ENCODE measurements at regions not wholly inside any gene's neighbourhood (a gene's known extent, or its start where the extent isn't known, plus 50 kb on each side); places are given as distances from the start of the nearest gene placed in this dataset.

DNA sequence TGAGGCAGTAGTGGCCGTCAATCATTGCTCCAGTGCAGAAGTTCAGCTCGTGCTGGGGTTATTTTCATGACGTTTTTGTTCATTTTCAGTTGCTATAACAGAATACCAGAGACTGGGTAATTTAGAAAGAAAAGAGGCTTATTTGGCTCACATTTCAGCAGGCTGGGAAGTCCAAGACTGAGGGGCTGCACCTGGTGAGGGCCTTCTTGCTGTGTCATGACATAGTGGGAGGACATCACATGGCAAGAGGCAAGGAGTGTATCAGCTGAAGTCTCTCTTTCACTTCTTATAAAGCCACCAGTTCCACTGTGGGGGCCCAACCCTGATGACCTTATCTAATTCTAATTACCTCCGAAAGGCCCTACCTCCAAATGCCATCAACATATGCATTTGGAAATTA lies 58.0 kb upstream of the DPP10 start:
- CTCF ChIA-PET (ENCODE audit: low intra/inter-chr PET ratio, low total read pairs): no interaction called here

DNA sequence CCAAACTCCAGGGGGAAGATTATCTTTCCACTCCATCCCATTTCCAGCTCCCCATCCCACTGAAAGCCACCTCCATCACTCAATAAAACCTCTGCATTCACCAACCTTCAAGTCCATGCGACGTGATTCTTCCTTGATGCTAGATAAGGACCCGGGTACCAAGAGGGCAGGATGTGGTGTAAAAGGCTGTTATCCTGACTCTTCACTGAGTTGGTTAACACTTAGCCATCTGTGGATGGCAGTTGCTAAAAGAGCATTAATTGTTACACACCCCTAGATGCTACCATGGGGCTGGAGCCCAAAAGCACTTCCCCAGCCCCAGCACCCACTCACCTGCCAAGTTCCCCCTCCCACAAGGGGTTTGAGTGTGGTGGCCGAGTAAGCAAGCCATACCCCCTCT lies 53.4 kb upstream of the DPP10 start:
- no peaks in the 10 kb centered on the region for H3K9me3 ChIP-seq (ENCODE audit: low read length)
- H3K9ac ChIP-seq (ENCODE audit: insufficient read depth, low read depth, low read length): no peak overlapping the region
- ChIA-PET POLR2A (no interaction called here), CTCF (ENCODE audit: low intra/inter-chr PET ratio, low total read pairs) (no interaction called here)
- no peaks in the 10 kb centered on the region for H4K20me1 ChIP-seq (ENCODE audit: insufficient read depth, low read length)
- H3K4me2 ChIP-seq (ENCODE audit: low read depth, low read length): no peak overlapping the region
- DNase-seq (ENCODE audit: low spot score) (no peak), ATAC-seq (no peak), FAIRE-seq (no peak)
- no TSS peak for BruUV-seq (replicated peaks)
- H3K27me3 ChIP-seq (ENCODE audit: control insufficient read depth in 1 of 2, insufficient read depth in 2 of 2, low read length in 2 of 2): no peaks in the 10 kb centered on the region
- H3K79me2 ChIP-seq (ENCODE audit: insufficient read depth, low read length): no peaks in the 10 kb centered on the region
- 30% methylated on average over 4 of the region's 4 CpGs for WGBS (ENCODE audit: low lambda C conversion rate)
- H3K27ac ChIP-seq (ENCODE audit: extremely low read length, insufficient read depth, low read length): no peak overlapping the region
- no peak overlapping the region for H3K4me3 ChIP-seq (replicated peaks in 1 of 3; ENCODE audit: insufficient read depth in 1 of 3, low read depth in 2 of 3, low read length in 3 of 3)
- no peaks in the 10 kb centered on the region for H3K4me1 ChIP-seq (ENCODE audit: insufficient read depth, low read length)
- in situ Hi-C loops (cut with HindIII; ENCODE audit: extremely low pct_ligation_motif_present, low pct_unique_long_range_greater_than_20kb): no loop called here
- intact Hi-C loops (cut with micrococcal nuclease; ENCODE audit: unreplicated experiment): no loop called here
- TF ChIP-seq, protein P1, sequence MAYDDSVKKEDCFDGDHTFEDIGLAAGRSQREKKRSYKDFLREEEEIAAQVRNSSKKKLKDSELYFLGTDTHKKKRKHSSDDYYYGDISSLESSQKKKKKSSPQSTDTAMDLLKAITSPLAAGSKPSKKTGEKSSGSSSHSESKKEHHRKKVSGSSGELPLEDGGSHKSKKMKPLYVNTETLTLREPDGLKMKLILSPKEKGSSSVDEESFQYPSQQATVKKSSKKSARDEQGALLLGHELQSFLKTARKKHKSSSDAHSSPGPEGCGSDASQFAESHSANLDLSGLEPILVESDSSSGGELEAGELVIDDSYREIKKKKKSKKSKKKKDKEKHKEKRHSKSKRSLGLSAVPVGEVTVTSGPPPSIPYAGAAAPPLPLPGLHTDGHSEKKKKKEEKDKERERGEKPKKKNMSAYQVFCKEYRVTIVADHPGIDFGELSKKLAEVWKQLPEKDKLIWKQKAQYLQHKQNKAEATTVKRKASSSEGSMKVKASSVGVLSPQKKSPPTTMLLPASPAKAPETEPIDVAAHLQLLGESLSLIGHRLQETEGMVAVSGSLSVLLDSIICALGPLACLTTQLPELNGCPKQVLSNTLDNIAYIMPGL (CRISPR knock-in tag; IDR thresholded peaks at IDR 0.05; ENCODE audit: borderline replicate concordance in 1 of 2, low read depth in 1 of 2): no peak
- TF ChIP-seq TRAFD1 (CRISPR knock-in tag; IDR thresholded peaks at IDR 0.05; ENCODE audit: borderline replicate concordance) (no peak), ZNF225 (CRISPR knock-in tag; IDR thresholded peaks at IDR 0.05) (no peak), HOXD1 (CRISPR knock-in tag; IDR thresholded peaks at IDR 0.05) (no peak), ADNP (CRISPR knock-in tag; IDR thresholded peaks at IDR 0.05) (no peak), CHD4 (IDR thresholded peaks at IDR 0.05; ENCODE audit: borderline replicate concordance, low read length) (no peak), ZNF207 (IDR thresholded peaks at IDR 0.05; ENCODE audit: borderline replicate concordance) (no peak), CAMTA2 (CRISPR knock-in tag; IDR thresholded peaks at IDR 0.05; ENCODE audit: borderline replicate concordance) (no peak)
- TF ChIP-seq, protein P2, sequence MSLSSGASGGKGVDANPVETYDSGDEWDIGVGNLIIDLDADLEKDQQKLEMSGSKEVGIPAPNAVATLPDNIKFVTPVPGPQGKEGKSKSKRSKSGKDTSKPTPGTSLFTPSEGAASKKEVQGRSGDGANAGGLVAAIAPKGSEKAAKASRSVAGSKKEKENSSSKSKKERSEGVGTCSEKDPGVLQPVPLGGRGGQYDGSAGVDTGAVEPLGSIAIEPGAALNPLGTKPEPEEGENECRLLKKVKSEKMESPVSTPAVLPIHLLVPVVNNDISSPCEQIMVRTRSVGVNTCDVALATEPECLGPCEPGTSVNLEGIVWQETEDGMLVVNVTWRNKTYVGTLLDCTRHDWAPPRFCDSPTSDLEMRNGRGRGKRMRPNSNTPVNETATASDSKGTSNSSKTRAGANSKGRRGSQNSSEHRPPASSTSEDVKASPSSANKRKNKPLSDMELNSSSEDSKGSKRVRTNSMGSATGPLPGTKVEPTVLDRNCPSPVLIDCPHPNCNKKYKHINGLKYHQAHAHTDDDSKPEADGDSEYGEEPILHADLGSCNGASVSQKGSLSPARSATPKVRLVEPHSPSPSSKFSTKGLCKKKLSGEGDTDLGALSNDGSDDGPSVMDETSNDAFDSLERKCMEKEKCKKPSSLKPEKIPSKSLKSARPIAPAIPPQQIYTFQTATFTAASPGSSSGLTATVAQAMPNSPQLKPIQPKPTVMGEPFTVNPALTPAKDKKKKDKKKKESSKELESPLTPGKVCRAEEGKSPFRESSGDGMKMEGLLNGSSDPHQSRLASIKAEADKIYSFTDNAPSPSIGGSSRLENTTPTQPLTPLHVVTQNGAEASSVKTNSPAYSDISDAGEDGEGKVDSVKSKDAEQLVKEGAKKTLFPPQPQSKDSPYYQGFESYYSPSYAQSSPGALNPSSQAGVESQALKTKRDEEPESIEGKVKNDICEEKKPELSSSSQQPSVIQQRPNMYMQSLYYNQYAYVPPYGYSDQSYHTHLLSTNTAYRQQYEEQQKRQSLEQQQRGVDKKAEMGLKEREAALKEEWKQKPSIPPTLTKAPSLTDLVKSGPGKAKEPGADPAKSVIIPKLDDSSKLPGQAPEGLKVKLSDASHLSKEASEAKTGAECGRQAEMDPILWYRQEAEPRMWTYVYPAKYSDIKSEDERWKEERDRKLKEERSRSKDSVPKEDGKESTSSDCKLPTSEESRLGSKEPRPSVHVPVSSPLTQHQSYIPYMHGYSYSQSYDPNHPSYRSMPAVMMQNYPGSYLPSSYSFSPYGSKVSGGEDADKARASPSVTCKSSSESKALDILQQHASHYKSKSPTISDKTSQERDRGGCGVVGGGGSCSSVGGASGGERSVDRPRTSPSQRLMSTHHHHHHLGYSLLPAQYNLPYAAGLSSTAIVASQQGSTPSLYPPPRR (CRISPR knock-in tag; IDR thresholded peaks at IDR 0.05; ENCODE audit: borderline replicate concordance): no peak
- H2AFZ ChIP-seq (ENCODE audit: low read length): no peak overlapping the region
- no peaks in the 10 kb centered on the region for H3K36me3 ChIP-seq (replicated peaks in 1 of 2; ENCODE audit: control insufficient read depth in 1 of 2, insufficient read depth in 2 of 2, low read length in 2 of 2)

More for the DNA sequence above, 58.0 kb upstream of the DPP10 start:
- no TSS peak for BruUV-seq (replicated peaks)
- no peak for ATAC-seq
- 4% methylated on average over 4 of the region's 4 CpGs for WGBS (ENCODE audit: low lambda C conversion rate)
- no peak for TF ChIP-seq POLR2AphosphoS2 (IDR thresholded peaks at IDR 0.05; ENCODE audit: low read depth, low read length)
- intact Hi-C loops (cut with micrococcal nuclease; ENCODE audit: unreplicated experiment): no loop called here
- H3K27ac ChIP-seq (ENCODE audit: extremely low read length, insufficient read depth, low read length): no peak overlapping the region
- H3K79me2 ChIP-seq (ENCODE audit: insufficient read depth, low read length): no peaks in the 10 kb centered on the region
- DNase-seq (ENCODE audit: low spot score): no peak
- POLR2A ChIA-PET: no interaction called here
- no peak overlapping the region for H2AFZ ChIP-seq (ENCODE audit: low read length)
- H3K4me3 ChIP-seq (replicated peaks in 1 of 3; ENCODE audit: insufficient read depth in 1 of 3, low read depth in 2 of 3, low read length in 3 of 3): no peak overlapping the region
- no peaks in the 10 kb centered on the region for H3K9me3 ChIP-seq (ENCODE audit: low read length)
- H4K20me1 ChIP-seq (ENCODE audit: insufficient read depth, low read length): no peaks in the 10 kb centered on the region
- H3K4me2 ChIP-seq (ENCODE audit: low read depth, low read length): no peak overlapping the region
- H3K27me3 ChIP-seq (ENCODE audit: control insufficient read depth in 1 of 2, insufficient read depth in 2 of 2, low read length in 2 of 2): no peaks in the 10 kb centered on the region
- in situ Hi-C loops (cut with HindIII; ENCODE audit: extremely low pct_ligation_motif_present, low pct_unique_long_range_greater_than_20kb): no loop called here
- H3K36me3 ChIP-seq (replicated peaks in 1 of 2; ENCODE audit: control insufficient read depth in 1 of 2, insufficient read depth in 2 of 2, low read length in 2 of 2): no peaks in the 10 kb centered on the region
- FAIRE-seq: no peak
- H3K4me1 ChIP-seq (ENCODE audit: insufficient read depth, low read length): no peaks in the 10 kb centered on the region
- H3K9ac ChIP-seq (ENCODE audit: insufficient read depth, low read depth, low read length): no peak overlapping the region
